NB4 (cell line): ENCODE measurements at regions not wholly inside any gene's neighbourhood (a gene's known extent, or its start where the extent isn't known, plus 50 kb on each side); places are given as distances from the start of the nearest gene placed in this dataset.
"Not testable (repeated sequence)": the region's sequence is repeated elsewhere in the genome, so short reads cannot be mapped to it uniquely, and the experiment has no call there.

ENCODE experiments used
- DNase-seq: peaks from one replicate; pipeline ENCODE4 v3.0.0; 2010; ENCODE audit warnings: low read depth
- H3K4me3 ChIP-seq: one replicate; pipeline ENCODE4 v1.5.1; 2011; ENCODE audit warnings: mild to moderate bottlenecking, low read depth, low read length, moderate library complexity
- MYC ChIP-seq: IDR thresholded peaks from 2 replicates; pipeline ENCODE4 v1.6.1; 2011; ENCODE audit warnings: low read depth, low read length
- POLR2A ChIP-seq: IDR thresholded peaks from 2 replicates; pipeline ENCODE4 v1.6.1; 2011; ENCODE audit warnings: mild to moderate bottlenecking; ENCODE audit not compliant: insufficient read length; ENCODE audit errors: extremely low read depth
- TF ChIP-seq, protein P1 (sequence below): IDR thresholded peaks from one replicate; pipeline ENCODE4 v1.5.1; 2012; ENCODE audit warnings: low read depth, low read length
- TF ChIP-seq, protein P2 (sequence below): IDR thresholded peaks from 2 replicates; pipeline ENCODE4 v1.6.1; 2011; ENCODE audit warnings: low read depth, low read length

GRCh38 chr7:5121256-5121655 lies 68.8 kb upstream of the WIPI2 start:
- H3K4me3 ChIP-seq, DNase-seq: not testable (repeated sequence)

GRCh38 chr7:5131238-5131637 lies 58.8 kb upstream of the WIPI2 start:
- not testable (repeated sequence) for DNase-seq, H3K4me3 ChIP-seq

DNA sequence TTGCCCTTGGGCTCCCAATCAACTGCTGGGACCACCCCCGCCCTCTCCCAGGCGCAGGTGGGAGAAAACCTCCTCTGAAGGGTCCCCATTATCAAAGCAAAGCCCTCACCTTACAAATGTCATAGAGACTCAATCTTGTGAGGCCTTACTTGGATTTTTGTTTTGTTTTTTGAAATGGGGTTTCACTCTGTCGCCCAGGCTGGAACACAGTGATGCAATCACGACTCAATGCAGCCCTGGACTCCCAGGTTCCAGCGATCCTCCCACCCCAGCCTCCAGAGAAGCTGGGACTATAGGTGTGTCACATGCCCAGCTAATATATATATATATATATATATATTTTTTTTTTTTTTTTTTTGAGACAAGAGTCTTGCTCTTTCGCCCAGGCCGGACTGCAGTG lies 57.5 kb upstream of the WIPI2 start:
- TF ChIP-seq, protein P1, sequence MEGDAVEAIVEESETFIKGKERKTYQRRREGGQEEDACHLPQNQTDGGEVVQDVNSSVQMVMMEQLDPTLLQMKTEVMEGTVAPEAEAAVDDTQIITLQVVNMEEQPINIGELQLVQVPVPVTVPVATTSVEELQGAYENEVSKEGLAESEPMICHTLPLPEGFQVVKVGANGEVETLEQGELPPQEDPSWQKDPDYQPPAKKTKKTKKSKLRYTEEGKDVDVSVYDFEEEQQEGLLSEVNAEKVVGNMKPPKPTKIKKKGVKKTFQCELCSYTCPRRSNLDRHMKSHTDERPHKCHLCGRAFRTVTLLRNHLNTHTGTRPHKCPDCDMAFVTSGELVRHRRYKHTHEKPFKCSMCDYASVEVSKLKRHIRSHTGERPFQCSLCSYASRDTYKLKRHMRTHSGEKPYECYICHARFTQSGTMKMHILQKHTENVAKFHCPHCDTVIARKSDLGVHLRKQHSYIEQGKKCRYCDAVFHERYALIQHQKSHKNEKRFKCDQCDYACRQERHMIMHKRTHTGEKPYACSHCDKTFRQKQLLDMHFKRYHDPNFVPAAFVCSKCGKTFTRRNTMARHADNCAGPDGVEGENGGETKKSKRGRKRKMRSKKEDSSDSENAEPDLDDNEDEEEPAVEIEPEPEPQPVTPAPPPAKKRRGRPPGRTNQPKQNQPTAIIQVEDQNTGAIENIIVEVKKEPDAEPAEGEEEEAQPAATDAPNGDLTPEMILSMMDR, result no peak
- TF ChIP-seq, protein P2, sequence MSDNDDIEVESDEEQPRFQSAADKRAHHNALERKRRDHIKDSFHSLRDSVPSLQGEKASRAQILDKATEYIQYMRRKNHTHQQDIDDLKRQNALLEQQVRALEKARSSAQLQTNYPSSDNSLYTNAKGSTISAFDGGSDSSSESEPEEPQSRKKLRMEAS, result no peak
- no peak for TF ChIP-seq MYC
- no peak for TF ChIP-seq POLR2A
- no peak for DNase-seq
- no peak overlapping the region for H3K4me3 ChIP-seq

DNA sequence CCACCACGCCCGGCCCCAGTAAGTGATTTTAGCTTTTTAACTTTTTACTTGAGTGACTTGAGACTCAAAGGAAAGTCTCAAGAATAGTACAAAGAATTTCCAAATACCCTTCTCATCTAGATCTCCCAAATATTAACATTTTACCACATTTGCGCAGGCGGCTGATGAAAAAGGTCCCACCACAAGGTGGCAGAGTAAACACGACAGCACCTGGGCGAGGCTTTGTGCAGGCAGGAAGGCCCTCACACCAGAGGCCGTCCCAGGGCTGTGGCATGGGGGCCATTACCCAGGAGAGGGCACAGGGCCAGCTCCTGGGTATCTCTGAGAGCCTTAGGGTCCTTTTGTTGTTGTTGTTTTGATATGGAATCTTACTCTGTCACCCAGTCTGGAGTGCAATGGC lies 50.0 kb upstream of the WIPI2 start:
- DNase-seq, result peak; percentile 67
- TF ChIP-seq, protein P2, result no peak
- TF ChIP-seq, protein P1, result peak; percentile 77
- no peak overlapping the region for H3K4me3 ChIP-seq
